HG03159 (cell line): ENCODE measurements at regions not wholly inside any gene's neighbourhood (a gene's known extent, or its start where the extent isn't known, plus 50 kb on each side); places are given as distances from the start of the nearest gene placed in this dataset.
A peak's percentile ranks its signal among the peaks of the same experiment; 100 is the strongest.

Experiments
- ATAC-seq: cut with Tn5 transposase; IDR thresholded peaks from one replicate; pipeline ENCODE4 v1.9.1; 2021; ENCODE audit warnings: mild to moderate bottlenecking, moderate library complexity; ENCODE audit not compliant: unreplicated experiment

DNA sequence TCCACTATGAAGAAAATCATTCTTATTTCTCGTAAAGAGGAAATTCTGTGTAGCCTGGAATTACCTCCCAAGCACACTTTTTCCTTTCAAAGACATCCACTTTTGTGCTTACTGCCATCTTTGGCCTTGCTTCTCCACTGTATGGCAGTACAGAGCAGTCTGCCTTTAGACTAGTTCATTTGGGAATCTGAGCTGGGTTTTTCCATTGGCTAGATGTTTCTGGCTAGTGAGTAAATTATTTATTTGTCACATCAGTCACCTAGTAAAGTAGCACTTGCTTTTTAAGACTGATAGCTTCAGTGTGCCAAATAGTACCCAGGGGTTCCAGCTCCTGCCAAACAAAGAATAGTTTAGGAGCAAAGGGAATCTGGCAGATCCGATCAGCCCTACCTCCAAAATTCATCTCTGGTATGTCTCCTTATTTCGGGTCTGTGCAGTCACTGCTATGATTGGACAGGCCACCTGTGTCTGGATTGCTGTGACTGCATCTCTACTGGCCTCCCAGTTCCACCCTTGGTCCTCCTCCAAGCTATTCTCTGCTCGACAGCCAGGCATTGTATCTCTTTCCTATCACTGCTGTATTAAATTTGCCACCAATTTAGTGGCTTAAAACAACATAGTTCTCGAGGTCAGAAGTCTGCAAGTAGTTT, 97.6 kb downstream of the NUDT12 start:
- no peak for ATAC-seq

- no peak for ATAC-seq
Observed at GRCh38 chr5:103463261-103463660, 99.3 kb downstream of the NUDT12 start.

- ATAC-seq: no peak
Observed at GRCh38 chr5:103461243-103461642, 101.3 kb downstream of the NUDT12 start.

GRCh38 chr5:103458497-103459040, 104.0 kb downstream of the NUDT12 start:
- no peak for ATAC-seq

GRCh38 chr5:103456476-103456875, 106.1 kb downstream of the NUDT12 start:
- ATAC-seq: no peak

DNA sequence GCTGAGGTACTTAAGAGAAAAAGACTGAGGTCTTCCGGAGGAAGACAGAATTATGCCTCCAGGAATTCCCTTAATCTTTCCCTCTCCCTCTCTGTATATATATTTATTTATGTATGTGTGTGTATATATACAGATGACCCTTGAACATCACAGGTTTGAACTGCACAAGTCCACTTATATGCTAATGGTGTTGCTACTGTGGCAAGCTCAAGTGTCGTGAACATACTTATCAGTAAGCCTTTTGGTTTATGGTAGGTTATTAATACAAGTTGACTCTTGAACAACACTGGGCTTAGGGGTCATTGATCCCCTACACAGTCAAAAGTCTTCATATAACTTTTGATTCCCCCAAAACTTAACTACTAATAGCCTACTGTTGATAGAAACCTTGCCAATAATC, 106.8 kb downstream of the NUDT12 start:
- no peak for ATAC-seq

DNA sequence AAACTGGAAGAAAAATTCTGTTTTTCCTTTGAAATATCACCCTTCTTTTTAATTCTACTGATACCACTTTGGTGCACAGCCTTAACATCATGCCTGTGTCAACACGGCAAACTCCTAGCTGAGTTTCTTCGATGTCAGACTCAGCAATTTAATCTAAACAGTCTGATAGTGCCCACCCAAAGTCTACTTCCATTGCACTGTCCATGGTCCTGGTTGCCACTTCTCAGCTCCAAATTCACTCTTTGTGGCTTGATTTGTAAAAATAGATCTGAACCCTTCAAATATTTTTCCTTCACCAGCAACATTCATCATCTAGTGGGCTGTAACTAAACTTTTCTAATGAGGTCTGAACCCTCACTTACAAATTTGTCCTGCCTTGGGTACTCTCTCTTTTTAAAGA, 107.8 kb downstream of the NUDT12 start:
- ATAC-seq: no peak

GRCh38 chr5:103452666-103453065, 109.9 kb downstream of the NUDT12 start:
- no peak for ATAC-seq

- no peak for ATAC-seq
Observed at GRCh38 chr5:103452089-103452488, 110.5 kb downstream of the NUDT12 start.

DNA sequence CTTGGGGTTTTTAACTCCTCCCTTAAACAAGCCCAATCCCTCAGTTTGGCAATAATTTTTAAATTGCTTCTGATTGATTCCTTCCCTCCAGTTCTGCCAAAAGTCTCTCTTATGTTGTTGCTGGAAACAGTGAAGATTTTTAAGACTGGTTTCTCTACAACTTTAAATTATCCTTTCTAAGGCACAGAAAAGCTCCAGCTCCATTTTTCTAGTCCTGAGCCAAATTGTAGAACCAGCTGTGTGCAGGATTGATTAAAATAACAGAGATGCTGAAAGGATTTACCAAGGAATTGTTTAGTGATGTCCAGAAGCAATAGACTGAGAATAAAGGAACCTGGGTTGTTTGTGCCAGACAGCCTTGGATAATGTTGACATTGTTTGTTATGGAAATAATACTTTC, 111.3 kb downstream of the NUDT12 start:
- ATAC-seq: no peak

GRCh38 chr5:103450333-103451061, 112.1 kb downstream of the NUDT12 start:
- no peak for ATAC-seq

GRCh38 chr5:103446813-103447212, 115.8 kb downstream of the NUDT12 start:
- no peak for ATAC-seq

- ATAC-seq: no peak
Observed at GRCh38 chr5:103445426-103446035, 117.1 kb downstream of the NUDT12 start.

GRCh38 chr5:103444333-103445038, 118.1 kb downstream of the NUDT12 start:
- ATAC-seq: peak; percentile 71

DNA sequence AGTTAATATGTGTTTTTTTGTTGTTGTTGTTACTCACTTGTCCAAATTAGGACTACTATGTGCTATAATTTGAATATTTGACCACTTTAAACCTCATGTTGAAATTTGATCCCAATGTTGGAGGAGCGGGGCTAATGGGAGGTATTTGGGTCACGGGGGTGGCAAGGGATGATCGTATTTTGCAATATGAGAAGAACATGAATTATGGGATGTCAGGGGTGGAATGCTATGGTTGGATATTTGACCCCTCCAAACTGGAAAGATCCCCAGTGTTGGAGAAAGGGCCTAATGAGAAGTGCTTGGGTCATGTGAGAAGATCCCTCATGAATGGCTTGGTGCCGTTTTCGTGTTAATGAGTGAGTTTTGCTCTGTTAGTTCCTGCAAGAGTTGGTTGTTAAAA, 119.8 kb downstream of the NUDT12 start:
- no peak for ATAC-seq

GRCh38 chr5:103441523-103441922, 121.1 kb downstream of the NUDT12 start:
- no peak for ATAC-seq

DNA sequence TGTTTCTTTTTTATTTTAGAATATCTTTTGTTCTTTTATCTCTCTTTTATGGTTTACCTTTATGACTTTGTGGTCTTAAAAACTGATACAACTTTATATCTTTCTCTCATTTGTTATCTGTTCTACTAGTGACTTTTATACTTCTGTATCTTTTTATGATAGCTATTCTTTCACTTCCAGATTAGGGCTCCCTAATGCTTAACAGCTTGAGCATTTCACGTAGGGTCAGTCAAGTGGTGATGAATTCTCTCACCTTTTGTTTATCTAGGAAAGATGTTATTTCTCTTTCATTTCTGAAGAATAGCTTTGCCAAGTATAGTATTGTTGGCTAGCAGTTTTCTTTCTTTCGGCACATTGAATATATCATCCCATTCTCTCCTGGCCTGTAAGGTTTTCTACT, 123.6 kb downstream of the NUDT12 start:
- no peak for ATAC-seq

DNA sequence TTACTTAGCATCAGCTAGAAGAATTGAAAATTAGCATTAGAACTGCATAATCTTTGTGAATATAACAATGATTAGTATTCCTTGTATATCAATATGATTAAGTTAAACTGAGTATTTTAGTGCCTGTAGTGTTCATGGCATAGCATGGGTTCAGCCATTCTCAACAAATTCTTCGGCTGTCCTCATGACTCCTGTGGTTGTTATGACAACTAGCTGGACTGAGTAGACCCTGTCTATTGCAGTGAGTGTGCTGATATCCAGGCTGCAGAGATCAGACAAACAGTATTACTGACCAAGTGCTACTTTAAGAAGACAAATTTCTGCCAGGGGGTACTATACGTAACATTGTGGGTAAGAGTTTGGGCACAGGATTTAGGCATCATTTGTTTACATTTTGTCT, 125.9 kb downstream of the NUDT12 start:
- ATAC-seq: no peak

DNA sequence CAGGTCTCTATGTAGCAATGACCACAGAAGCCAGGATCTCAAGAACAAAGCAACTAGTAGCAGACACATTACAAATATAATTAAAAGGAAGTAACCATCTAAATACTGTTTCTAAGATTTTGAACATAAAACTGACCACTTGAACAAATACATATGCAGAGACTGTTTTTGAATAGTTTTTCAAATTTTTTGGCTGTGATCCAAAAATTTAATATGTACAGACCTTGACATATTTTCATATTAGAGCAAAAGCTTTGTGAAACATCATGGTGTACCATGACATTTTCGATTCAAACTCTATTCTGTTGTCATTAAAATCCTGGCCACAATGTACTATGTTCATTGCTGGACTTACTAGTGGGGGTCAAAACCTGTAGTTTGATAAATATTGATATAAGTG, 126.5 kb downstream of the NUDT12 start:
- no peak for ATAC-seq

DNA sequence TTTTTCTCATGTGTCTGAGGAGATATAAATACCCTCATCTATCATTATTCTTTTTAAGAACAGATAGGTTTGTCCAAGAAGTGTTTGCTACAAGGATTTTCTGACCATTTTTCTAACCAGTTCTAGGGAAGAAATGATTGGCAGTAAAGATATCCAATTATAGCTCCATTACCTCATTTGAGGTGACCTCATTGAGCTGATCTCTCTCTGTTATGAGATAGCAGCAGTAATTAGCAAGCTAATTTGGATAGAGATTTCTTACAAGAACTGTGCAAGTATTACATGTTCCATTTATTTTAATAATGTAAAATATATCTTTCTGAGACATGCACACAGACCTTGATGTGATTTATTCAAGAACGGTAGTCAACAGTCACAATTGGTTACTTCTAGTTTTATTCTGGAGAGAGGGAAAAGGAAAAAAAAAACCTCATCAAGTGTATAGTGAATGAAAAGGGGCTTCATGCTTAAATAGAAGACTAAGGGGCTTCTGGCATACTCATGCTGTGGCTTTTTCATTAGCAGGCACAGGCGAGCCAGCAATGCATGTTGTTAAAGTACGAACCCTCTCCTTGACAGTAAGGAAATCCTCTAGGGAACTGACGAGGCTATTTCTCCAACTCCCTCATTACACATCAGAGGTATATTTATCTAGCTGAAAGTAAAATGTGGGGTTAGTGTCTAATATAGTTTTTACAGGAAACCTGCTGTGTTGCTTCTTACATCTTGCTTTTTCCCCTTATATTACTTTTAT, 127.3 kb downstream of the NUDT12 start:
- no peak for ATAC-seq

GRCh38 chr5:103434057-103434456, 128.5 kb downstream of the NUDT12 start:
- no peak for ATAC-seq
